IMR-90 (cell line): ENCODE measurements at regions not wholly inside any gene's neighbourhood (a gene's known extent, or its start where the extent isn't known, plus 50 kb on each side); places are given as distances from the start of the nearest gene placed in this dataset.

Experiments
- ATAC-seq: fragments of 200-7000 bp; cut with Tn5 transposase; 2 replicates; pipeline ENCODE4 v1.9.1; 2020; ENCODE audit warnings: low read depth, mild to moderate bottlenecking, moderate library complexity
- BruUV-seq: library from RNA; stranded (reverse); fragments of 400-500 nt; replicated peaks from 2 replicates; lab custom pipeline; 2021; lab: Mats Ljungman, UMichigan
- CTCF ChIA-PET: fragments of 300-600 bp; formaldehyde crosslinking; extraction: SDS; loops from one replicate; lab custom pipeline; 2021; ENCODE audit warnings: antibody characterized with exemption; lab: Yijun Ruan, JAX
- POLR2A ChIA-PET: fragments of 300-600 bp; sonication (Branson Sonifier 250); formaldehyde crosslinking; loops from one replicate; lab custom pipeline; 2022; ENCODE audit warnings: antibody characterized with exemption; ENCODE audit not compliant: unreplicated experiment; lab: Charles Lee
- DNase-seq: peaks from one replicate; pipeline ENCODE4 v3.0.0; 2013
- H2AFZ ChIP-seq: replicated peaks from 2 replicates; pipeline ENCODE3; 2013; ENCODE audit warnings: low read length, mild to moderate bottlenecking; ENCODE audit not compliant: poor library complexity
- H2AK5ac ChIP-seq: 2 replicates; pipeline ENCODE4 v1.6.1; 2013; ENCODE audit warnings: low read depth, low read length, inconsistent platforms
- H2AK9ac ChIP-seq: replicated peaks from 2 replicates; pipeline ENCODE3; 2013; ENCODE audit warnings: mild to moderate bottlenecking, low read depth, low read length, moderate library complexity; ENCODE audit not compliant: poor library complexity
- H2BK120ac ChIP-seq: 2 replicates; pipeline ENCODE4 v1.6.1; 2013; ENCODE audit warnings: low read depth, low read length, inconsistent platforms
- H2BK15ac ChIP-seq: 3 replicates; pipeline ENCODE4 v1.6.1; 2013; ENCODE audit warnings: low read depth, low read length, inconsistent platforms
- H2BK20ac ChIP-seq: 2 replicates; pipeline ENCODE4 v1.6.1; 2013; ENCODE audit warnings: low read depth, mild to moderate bottlenecking, inconsistent platforms, low read length, moderate library complexity
- H2BK5ac ChIP-seq: 2 replicates; pipeline ENCODE4 v1.6.1; 2013; ENCODE audit warnings: mild to moderate bottlenecking, low read depth, low read length, inconsistent platforms; ENCODE audit not compliant: poor library complexity, severe bottlenecking
- H3K14ac ChIP-seq: replicated peaks from 2 replicates; pipeline ENCODE4 v1.6.1; 2013; ENCODE audit warnings: low read depth, low read length, inconsistent platforms
- H3K18ac ChIP-seq: 2 replicates; pipeline ENCODE4 v1.6.1; 2013; ENCODE audit warnings: low read depth, low read length, control low read depth
- H3K23ac ChIP-seq: 2 replicates; pipeline ENCODE4 v1.6.1; 2013; ENCODE audit warnings: low read depth, low read length, inconsistent platforms
- H3K27ac ChIP-seq: 2 replicates; pipeline ENCODE4 v1.5.1; 2013; ENCODE audit warnings: mild to moderate bottlenecking, control low read depth, low read length; ENCODE audit not compliant: insufficient read depth
- H3K27me3 ChIP-seq: 2 replicates; pipeline ENCODE4 v1.6.1; 2013; ENCODE audit warnings: low read length; ENCODE audit not compliant: control insufficient read depth, insufficient read depth
- H3K36me3 ChIP-seq: 2 replicates; pipeline ENCODE4 v1.6.1; 2013; ENCODE audit warnings: low read length, mixed read lengths; ENCODE audit not compliant: control insufficient read depth, insufficient read depth
- H3K4ac ChIP-seq: 2 replicates; pipeline ENCODE4 v1.6.1; 2013; ENCODE audit warnings: low read depth, low read length, inconsistent platforms
- H3K4me1 ChIP-seq: 2 replicates; pipeline ENCODE4 v1.6.1; 2013; ENCODE audit warnings: low read length, mixed read lengths; ENCODE audit not compliant: control insufficient read depth, insufficient read depth
- H3K4me2 ChIP-seq: 2 replicates; pipeline ENCODE4 v1.6.1; 2013; ENCODE audit warnings: low read depth, mild to moderate bottlenecking, control low read depth, low read length, moderate library complexity
- H3K4me3 ChIP-seq: 2 replicates; pipeline ENCODE4 v1.5.1; 2013; ENCODE audit warnings: low read depth, mild to moderate bottlenecking, control low read depth, low read length, moderate library complexity; ENCODE audit not compliant: insufficient read depth
- H3K56ac ChIP-seq: 2 replicates; pipeline ENCODE4 v1.6.1; 2013; ENCODE audit warnings: low read length, inconsistent platforms; ENCODE audit not compliant: insufficient read depth; ENCODE audit errors: extremely low read depth
- H3K79me1 ChIP-seq, 2 experiments: 2 replicates each; pipeline ENCODE4 v1.6.1; 2013; ENCODE audit warnings: low read length in 2 of 2, inconsistent platforms in 1 of 2, low read depth in 1 of 2
- H3K9ac ChIP-seq: 2 replicates; pipeline ENCODE4 v1.6.1; 2013; ENCODE audit warnings: low read depth, low read length, control low read depth
- H3K9me1 ChIP-seq: 2 replicates; pipeline ENCODE4 v1.6.1; 2013; ENCODE audit warnings: low read length, inconsistent platforms; ENCODE audit not compliant: insufficient read depth
- H3K9me3 ChIP-seq: 2 replicates; pipeline ENCODE4 v1.6.1; 2013; ENCODE audit warnings: low read length; ENCODE audit not compliant: control insufficient read depth, insufficient read depth
- H4K20me1 ChIP-seq: 2 replicates; pipeline ENCODE4 v1.6.1; 2013; ENCODE audit warnings: low read length, inconsistent platforms; ENCODE audit not compliant: insufficient read depth
- H4K5ac ChIP-seq: 2 replicates; pipeline ENCODE4 v1.6.1; 2013; ENCODE audit warnings: mild to moderate bottlenecking, low read depth, low read length, control low read depth
- H4K8ac ChIP-seq, 2 experiments: 2 replicates each; pipeline ENCODE4 v1.6.1; 2013; ENCODE audit warnings: low read depth in 2 of 2, low read length in 2 of 2, control low read depth in 1 of 2, inconsistent platforms in 1 of 2
- H4K91ac ChIP-seq: 2 replicates; pipeline ENCODE4 v1.6.1; 2013; ENCODE audit warnings: low read depth, low read length, inconsistent platforms; ENCODE audit not compliant: insufficient read depth
- BHLHE40 ChIP-seq: fragments of 150-350 bp; IDR thresholded peaks from 2 replicates; pipeline ENCODE4 v1.6.1; 2016; ENCODE audit warnings: mild to moderate bottlenecking, low read depth, low read length
- CEBPB ChIP-seq: IDR thresholded peaks from 2 replicates; pipeline ENCODE4 v1.6.1; 2012; ENCODE audit warnings: low read depth, low read length, improper control_type of control experiment
- CHD1 ChIP-seq: IDR thresholded peaks from 2 replicates; pipeline ENCODE4 v1.6.1; 2012; ENCODE audit warnings: low read depth, low read length, improper control_type of control experiment
- ELK1 ChIP-seq: fragments of 150-350 bp; IDR thresholded peaks from 2 replicates; pipeline ENCODE4 v1.6.1; 2016; ENCODE audit warnings: low read depth, mild to moderate bottlenecking, low read length, moderate library complexity, borderline replicate concordance
- FOS ChIP-seq: fragments of 150-350 bp; IDR thresholded peaks from 2 replicates; pipeline ENCODE4 v1.6.1; 2016; ENCODE audit warnings: low read depth, low read length
- MAFK ChIP-seq: IDR thresholded peaks from 2 replicates; pipeline ENCODE4 v1.6.1; 2012; ENCODE audit warnings: low read depth, low read length, improper control_type of control experiment
- MAZ ChIP-seq: IDR thresholded peaks from 2 replicates; pipeline ENCODE4 v1.6.1; 2012; ENCODE audit warnings: low read depth, mild to moderate bottlenecking, low read length, improper control_type of control experiment, moderate library complexity, borderline replicate concordance
- MXI1 ChIP-seq: IDR thresholded peaks from 2 replicates; pipeline ENCODE4 v1.6.1; 2012; ENCODE audit warnings: low read depth, mild to moderate bottlenecking, low read length, moderate library complexity, borderline replicate concordance
- NFE2L2 ChIP-seq: fragments of 150-350 bp; IDR thresholded peaks from 2 replicates; pipeline ENCODE4 v1.6.1; 2016; ENCODE audit warnings: low read depth, mild to moderate bottlenecking, low read length
- POLR2A ChIP-seq: IDR thresholded peaks from 2 replicates; pipeline ENCODE4 v1.6.1; 2012; ENCODE audit warnings: mild to moderate bottlenecking, low read depth, low read length
- RAD21 ChIP-seq: IDR thresholded peaks from 2 replicates; pipeline ENCODE4 v1.6.1; 2012; ENCODE audit warnings: low read length, improper control_type of control experiment
- RCOR1 ChIP-seq: IDR thresholded peaks from 2 replicates; pipeline ENCODE4 v1.6.1; 2012; ENCODE audit warnings: mild to moderate bottlenecking, low read length, improper control_type of control experiment; ENCODE audit not compliant: insufficient replicate concordance
- RFX5 ChIP-seq: IDR thresholded peaks from 2 replicates; pipeline ENCODE4 v1.8.0; 2012; ENCODE audit warnings: low read depth, mild to moderate bottlenecking, low read length, moderate library complexity
- SMC3 ChIP-seq: fragments of 150-350 bp; IDR thresholded peaks from 2 replicates; pipeline ENCODE4 v1.6.1; 2016; ENCODE audit warnings: low read depth, mild to moderate bottlenecking, antibody characterized with exemption, low read length, moderate library complexity
- WGBS, 2 experiments: methylation state at CpG; one replicate each; pipeline versions ENCODE4 v1.1.5 to v1.1.7; 2013; ENCODE audit warnings: missing lambda C conversion rate in 2 of 2; ENCODE audit not compliant: insufficient read length in 1 of 2; ENCODE audit errors: extremely low coverage in 2 of 2; 5-methylcytosine and 5-hydroxymethylcytosine counted together
- dilution Hi-C: fragments of 300-500 bp; cut with HindIII; formaldehyde crosslinking; loops from one replicate; pipeline ENCODE4 v1.14.3; 2018; ENCODE audit warnings: low sequenced_read_pairs; ENCODE audit not compliant: unreplicated experiment
- in situ Hi-C: fragments of 300-500 bp; cut with MboI; formaldehyde crosslinking; loops from 3 replicates; pipeline ENCODE4 v1.14.3; 2019; ENCODE audit warnings: low sequenced_read_pairs, inconsistent platforms, mixed read lengths
- intact Hi-C: fragments of 100-400 bp; cut with micrococcal nuclease; formaldehyde crosslinking; loops from 2 replicates; pipeline ENCODE4 v1.10.0; 2022
- TF ChIP-seq, protein P1 (sequence below): conservative IDR thresholded peaks from 2 replicates; pipeline ENCODE4 v1.5.1; 2012; ENCODE audit warnings: mild to moderate bottlenecking, low read depth, low read length, improper control_type of control experiment
- TF ChIP-seq, protein P2 (sequence below): fragments of 150-350 bp; IDR thresholded peaks from 2 replicates; pipeline ENCODE4 v1.6.1; 2017; ENCODE audit warnings: mild to moderate bottlenecking, antibody characterized with exemption, low read length, low read depth

GRCh38 chr13:76735641-76736040 lies 150.6 kb downstream of the KCTD12 start:
- POLR2A ChIA-PET, result no interaction called here

More at GRCh38 chr13:76735641-76736040, 150.6 kb downstream of the KCTD12 start:
- no peak for TF ChIP-seq RFX5
- no peak for TF ChIP-seq MXI1
- no peak for TF ChIP-seq NFE2L2
- TF ChIP-seq ELK1, result no peak
- no peak for TF ChIP-seq MAFK
- no peak for TF ChIP-seq MAZ
- TF ChIP-seq FOS, result no peak
- TF ChIP-seq CEBPB, result no peak
- TF ChIP-seq RAD21, result no peak
- no peak for TF ChIP-seq RCOR1
- no peak for TF ChIP-seq CHD1
- TF ChIP-seq SMC3, result no peak
- no peak for TF ChIP-seq BHLHE40
- TF ChIP-seq, protein P1, sequence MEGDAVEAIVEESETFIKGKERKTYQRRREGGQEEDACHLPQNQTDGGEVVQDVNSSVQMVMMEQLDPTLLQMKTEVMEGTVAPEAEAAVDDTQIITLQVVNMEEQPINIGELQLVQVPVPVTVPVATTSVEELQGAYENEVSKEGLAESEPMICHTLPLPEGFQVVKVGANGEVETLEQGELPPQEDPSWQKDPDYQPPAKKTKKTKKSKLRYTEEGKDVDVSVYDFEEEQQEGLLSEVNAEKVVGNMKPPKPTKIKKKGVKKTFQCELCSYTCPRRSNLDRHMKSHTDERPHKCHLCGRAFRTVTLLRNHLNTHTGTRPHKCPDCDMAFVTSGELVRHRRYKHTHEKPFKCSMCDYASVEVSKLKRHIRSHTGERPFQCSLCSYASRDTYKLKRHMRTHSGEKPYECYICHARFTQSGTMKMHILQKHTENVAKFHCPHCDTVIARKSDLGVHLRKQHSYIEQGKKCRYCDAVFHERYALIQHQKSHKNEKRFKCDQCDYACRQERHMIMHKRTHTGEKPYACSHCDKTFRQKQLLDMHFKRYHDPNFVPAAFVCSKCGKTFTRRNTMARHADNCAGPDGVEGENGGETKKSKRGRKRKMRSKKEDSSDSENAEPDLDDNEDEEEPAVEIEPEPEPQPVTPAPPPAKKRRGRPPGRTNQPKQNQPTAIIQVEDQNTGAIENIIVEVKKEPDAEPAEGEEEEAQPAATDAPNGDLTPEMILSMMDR, result no peak
- TF ChIP-seq, protein P2, sequence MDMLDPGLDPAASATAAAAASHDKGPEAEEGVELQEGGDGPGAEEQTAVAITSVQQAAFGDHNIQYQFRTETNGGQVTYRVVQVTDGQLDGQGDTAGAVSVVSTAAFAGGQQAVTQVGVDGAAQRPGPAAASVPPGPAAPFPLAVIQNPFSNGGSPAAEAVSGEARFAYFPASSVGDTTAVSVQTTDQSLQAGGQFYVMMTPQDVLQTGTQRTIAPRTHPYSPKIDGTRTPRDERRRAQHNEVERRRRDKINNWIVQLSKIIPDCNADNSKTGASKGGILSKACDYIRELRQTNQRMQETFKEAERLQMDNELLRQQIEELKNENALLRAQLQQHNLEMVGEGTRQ, result no peak
- TF ChIP-seq POLR2A, result no peak
- no peaks in the 10 kb centered on the region for H3K9me3 ChIP-seq
- H3K79me1 ChIP-seq, result no peaks in the 10 kb centered on the region
- BruUV-seq, result no TSS peak
- ATAC-seq (no peak), DNase-seq (no peak)
- H3K9me1 ChIP-seq, result peaks cover 2% of the 10 kb centered on the region; the same call in 1 of the 2 replicates
- no peak overlapping the region for H4K8ac ChIP-seq
- WGBS, 2 experiments, result 71% methylated on average over 1 of the region's 3 CpGs; no CpG with 5 or more reads in 1 of the 2 experiments
- H3K27ac ChIP-seq, result no peak overlapping the region
- H2AK9ac ChIP-seq, result no peak overlapping the region
- H3K18ac ChIP-seq, result no peak overlapping the region
- intact Hi-C loops, result no loop called here
- H3K14ac ChIP-seq, result no peak overlapping the region
- no peak overlapping the region for H3K4me3 ChIP-seq
- no peak overlapping the region for H2BK5ac ChIP-seq
- H2AK5ac ChIP-seq, result no peak overlapping the region
- H3K4me1 ChIP-seq, result peaks cover 2% of the 10 kb centered on the region; the same call in 1 of the 2 replicates
- H3K9ac ChIP-seq, result no peak overlapping the region
- no peak overlapping the region for H4K91ac ChIP-seq
- no peak overlapping the region for H2BK120ac ChIP-seq
- H4K20me1 ChIP-seq, result no peaks in the 10 kb centered on the region
- H3K56ac ChIP-seq, result no peak overlapping the region
- no peak overlapping the region for H2AFZ ChIP-seq
- no peaks in the 10 kb centered on the region for H3K27me3 ChIP-seq
- no peaks in the 10 kb centered on the region for H3K36me3 ChIP-seq
- no peak overlapping the region for H2BK15ac ChIP-seq
- no peak overlapping the region for H3K4ac ChIP-seq
- dilution Hi-C loops, result no loop called here
- H3K23ac ChIP-seq, result no peak overlapping the region
- no peak overlapping the region for H3K4me2 ChIP-seq
- H2BK20ac ChIP-seq, result no peak overlapping the region
- in situ Hi-C loops, result no loop called here
- no peak overlapping the region for H4K5ac ChIP-seq
- CTCF ChIA-PET, result no interaction called here
